HuH-7 (cell line): ENCODE measurements at regions not wholly inside any gene's neighbourhood (a gene's known extent, or its start where the extent isn't known, plus 50 kb on each side); places are given as distances from the start of the nearest gene placed in this dataset.

Experiments
- DNase-seq: peaks from one replicate; pipeline ENCODE4 v3.0.0; 2011; ENCODE audit warnings: low spot score

- no peak for DNase-seq
These were observed 301.8 kb upstream of the TBC1D5 start for GRCh38 chr3:18044191-18044590.

DNA sequence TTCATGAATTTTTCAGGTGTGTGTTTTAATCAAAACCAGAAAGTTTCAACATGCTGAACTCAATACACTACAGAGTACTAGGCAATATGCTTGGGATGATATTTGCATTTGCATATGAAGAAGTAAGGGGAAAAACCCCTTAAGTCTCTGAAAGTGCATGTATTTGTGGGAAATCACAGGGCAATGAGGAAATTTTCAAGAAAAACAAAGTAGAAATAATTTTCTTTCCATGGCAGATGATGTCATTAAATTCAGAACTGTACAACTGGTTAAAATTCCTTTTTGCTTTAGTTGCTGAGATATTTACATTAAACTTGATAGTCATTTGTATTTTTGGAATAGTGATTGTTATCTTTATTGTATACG is 294.0 kb upstream of the TBC1D5 start:
- no peak for DNase-seq

GRCh38 chr3:18035641-18036449 is 293.4 kb upstream of the TBC1D5 start:
- no peak for DNase-seq

GRCh38 chr3:18033581-18034108 is 291.2 kb upstream of the TBC1D5 start:
- no peak for DNase-seq

DNA sequence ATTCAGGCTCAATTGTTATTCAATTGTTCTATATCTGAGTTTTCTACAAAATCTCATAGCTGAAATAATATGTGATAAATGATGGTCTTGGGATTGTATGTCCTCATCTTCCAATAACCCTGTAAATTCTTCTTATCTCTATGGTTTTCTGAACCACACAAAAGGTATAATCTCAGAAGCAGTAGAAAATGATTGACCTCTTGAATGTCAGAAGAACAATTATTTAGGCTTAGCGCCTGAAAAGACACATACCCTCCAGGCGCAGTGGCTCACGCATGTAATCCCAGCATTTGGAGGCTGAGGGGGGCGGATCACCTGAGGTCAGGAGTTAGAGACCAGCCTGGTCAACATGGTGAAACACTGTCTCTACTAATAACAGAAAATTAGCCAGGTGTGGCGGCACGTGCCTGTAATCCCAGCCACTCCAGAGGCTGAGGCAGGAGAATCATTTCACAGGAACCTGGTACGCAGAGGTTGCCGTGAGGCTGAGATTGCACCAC is 288.0 kb upstream of the TBC1D5 start:
- no peak for DNase-seq

GRCh38 chr3:18027161-18027939 is 284.9 kb upstream of the TBC1D5 start:
- no peak for DNase-seq

DNA sequence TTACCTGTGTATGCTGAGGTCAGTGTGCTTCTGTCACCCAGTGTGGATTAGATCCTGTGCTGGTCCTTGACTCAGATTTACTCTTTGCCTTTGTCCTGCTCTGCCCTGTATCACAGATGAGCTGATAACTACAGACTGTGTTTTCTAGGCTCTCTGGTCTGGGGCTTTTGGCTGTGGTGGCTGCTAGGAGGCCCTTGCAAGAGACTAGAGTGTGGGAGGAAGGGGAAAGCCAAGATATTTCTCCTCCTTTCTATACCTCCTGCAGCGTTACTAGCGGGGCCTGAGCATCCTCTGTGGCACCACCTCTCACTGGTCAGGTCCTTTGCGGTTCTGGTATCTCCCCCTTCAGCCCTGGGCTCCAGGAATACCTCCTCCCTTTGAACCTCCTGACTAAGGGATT is 282.3 kb upstream of the TBC1D5 start:
- DNase-seq: no peak

- DNase-seq: no peak
These were observed 276.7 kb upstream of the TBC1D5 start for GRCh38 chr3:18019161-18019495.

GRCh38 chr3:18018491-18019160 is 276.2 kb upstream of the TBC1D5 start:
- no peak for DNase-seq

DNA sequence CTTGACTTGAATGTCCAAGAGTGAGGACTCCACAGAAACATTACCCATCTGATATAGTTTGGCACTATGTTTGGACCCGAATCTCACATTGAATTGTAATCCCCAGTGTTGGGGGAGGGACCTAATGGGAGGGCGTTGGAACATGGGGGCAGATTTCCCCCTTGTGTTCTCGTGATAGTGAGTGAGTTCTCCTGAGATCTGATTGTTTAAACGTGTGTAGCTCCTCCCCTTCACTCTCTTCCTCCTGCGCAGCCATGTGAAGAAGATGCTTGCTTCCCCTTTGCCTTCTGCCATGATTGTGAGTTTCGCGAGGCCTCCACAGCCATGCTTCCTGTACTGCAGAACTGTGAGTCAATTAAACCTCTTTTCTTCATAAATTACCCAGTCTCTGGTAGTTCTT is 273.9 kb upstream of the TBC1D5 start:
- DNase-seq: no peak

GRCh38 chr3:18012933-18013332 is 270.5 kb upstream of the TBC1D5 start:
- no peak for DNase-seq

- DNase-seq: no peak
These were observed 270.0 kb upstream of the TBC1D5 start for GRCh38 chr3:18012436-18012835.

GRCh38 chr3:18011387-18011786 is 269.0 kb upstream of the TBC1D5 start:
- DNase-seq: no peak

- no peak for DNase-seq
These were observed 267.6 kb upstream of the TBC1D5 start for GRCh38 chr3:18010001-18010400.

- DNase-seq: no peak
These were observed 266.4 kb upstream of the TBC1D5 start for GRCh38 chr3:18008706-18009368.

DNA sequence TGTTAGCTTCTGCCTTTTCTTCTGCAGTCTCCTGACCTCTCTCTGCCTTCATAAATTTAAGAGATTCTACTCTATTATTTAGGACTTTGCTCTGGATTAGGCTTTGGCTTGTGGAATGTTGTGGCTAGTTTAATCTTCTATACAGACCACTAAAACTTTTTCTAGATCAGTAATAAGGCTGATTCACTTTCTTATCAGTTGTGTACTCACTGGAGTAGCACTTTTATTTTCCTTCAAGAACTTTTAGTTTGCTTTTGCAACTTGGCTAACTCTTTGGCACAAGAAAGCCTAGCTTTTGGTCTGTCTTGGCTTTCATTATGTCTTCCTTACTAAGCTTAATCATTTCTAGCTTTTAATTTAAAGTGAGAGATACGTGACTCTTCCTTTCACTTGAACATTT is 265.5 kb upstream of the TBC1D5 start:
- no peak for DNase-seq

GRCh38 chr3:17995769-17996168 is 253.3 kb upstream of the TBC1D5 start:
- DNase-seq: no peak

DNA sequence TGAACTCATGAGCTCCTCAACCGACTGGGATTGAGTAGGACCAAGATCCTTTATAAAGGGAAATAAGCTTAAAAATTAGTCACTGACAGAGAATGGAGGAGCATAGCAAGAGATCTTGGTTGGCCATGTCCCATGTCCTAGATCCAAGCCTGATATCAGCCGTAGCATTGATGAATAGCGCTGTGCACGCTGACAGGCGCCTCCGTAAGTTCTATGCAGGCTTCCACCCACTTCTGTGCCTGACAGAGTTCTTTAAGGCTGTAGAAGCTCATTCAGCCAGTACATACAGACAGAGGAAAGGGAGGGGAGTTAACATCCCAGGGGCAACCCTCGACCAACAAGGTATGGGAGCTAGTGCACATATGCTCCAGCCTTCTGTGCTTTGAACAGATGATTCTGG is 251.7 kb upstream of the TBC1D5 start:
- DNase-seq: no peak

GRCh38 chr3:17990390-17990789 is 248.0 kb upstream of the TBC1D5 start:
- no peak for DNase-seq

GRCh38 chr3:17986348-17986816 is 244.0 kb upstream of the TBC1D5 start:
- DNase-seq: no peak

GRCh38 chr3:17985658-17986347 is 243.4 kb upstream of the TBC1D5 start:
- DNase-seq: no peak
